ENCODE measurements at regions not wholly inside any gene's neighbourhood (a gene's known extent, or its start where the extent isn't known, plus 50 kb on each side); places are given as distances from the start of the nearest gene placed in this dataset.
"Not testable (repeated sequence)": the region's sequence is repeated elsewhere in the genome, so short reads cannot be mapped to it uniquely, and the experiment has no call there.

DNA sequence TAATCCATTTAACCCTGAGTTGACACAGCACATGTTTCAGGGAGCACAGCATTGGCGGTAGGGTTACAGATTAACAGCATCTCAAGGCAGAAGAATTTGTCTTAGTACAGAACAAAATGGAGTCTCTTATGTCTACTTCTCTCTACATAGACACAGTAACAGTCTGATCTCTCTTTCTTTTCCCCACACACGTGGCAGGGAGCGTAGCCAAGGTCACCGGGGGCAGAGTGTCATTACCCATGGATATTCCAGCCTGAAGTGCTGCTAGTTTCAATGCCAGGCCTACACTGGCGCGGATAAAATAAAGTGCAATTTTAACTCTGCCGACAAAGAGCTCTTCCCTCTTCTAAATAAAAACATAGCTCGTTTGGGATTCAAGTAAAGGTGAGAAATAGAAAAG, 366.3 kb upstream of the SGCG start:
- not testable (repeated sequence) for DNase-seq

GRCh38 chr13:22821589-22821988, 359.2 kb upstream of the SGCG start:
- DNase-seq, result no peak

- DNase-seq, result no peak
These were observed 355.6 kb upstream of the SGCG start for GRCh38 chr13:22825186-22825585.

- no peak for DNase-seq
These were observed 352.7 kb upstream of the SGCG start for GRCh38 chr13:22828081-22828480.

GRCh38 chr13:22836475-22836874, 344.3 kb upstream of the SGCG start:
- DNase-seq, result no peak

DNA sequence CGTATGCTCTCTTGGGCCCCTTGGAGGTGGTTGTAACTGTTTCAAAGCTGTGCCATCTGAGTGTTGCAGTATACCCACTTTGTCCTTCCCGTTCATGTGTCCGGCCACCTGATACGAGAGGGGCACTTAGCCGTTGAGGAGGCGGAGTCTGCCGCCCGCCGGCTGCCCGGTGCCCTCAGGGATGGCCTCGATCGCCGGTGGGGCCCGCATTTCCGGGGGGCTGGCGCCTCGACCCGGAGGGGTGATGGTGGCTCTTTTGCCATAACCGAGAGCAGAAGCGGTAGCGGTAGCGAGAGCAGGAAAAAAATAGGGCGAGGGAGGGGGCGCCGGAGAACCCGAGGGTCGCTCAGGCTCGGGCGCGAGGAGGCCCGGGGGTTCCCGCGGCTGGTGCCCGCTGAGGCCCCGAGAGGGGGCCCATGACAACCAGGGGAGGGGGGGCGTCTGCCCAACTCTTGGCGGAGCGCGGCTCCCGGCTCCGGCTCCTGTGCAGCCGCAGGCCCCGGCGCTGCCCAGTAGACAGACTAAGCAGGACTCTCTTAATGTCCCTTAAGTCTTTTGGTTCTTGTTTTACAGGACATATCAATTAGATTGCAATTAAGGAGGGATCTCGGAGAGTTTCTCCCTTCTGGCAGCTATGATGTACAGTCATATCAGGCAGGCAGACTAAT, 342.7 kb upstream of the SGCG start:
- DNase-seq, result no peak

- DNase-seq, result no peak
These were observed 340.9 kb upstream of the SGCG start for GRCh38 chr13:22839603-22840530.

DNA sequence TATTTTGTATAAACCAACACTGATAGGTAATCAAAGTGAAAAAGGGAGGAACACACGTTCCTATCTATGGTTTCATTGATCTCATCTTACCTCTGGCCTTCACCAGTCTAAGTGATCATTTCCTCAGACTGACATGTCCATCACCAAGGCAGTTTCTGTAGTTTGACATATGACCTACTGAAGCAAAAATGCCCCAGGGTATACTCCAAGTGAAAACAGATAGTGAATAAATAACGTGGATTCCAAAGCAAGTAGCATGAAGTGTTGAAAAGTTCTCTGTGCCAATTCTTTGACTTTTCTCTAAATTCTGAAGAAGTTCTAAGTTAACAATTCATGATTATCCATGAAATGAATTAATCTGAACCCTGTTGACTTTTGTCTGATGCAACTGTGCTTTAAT, 334.2 kb upstream of the SGCG start:
- no peak for DNase-seq

DNA sequence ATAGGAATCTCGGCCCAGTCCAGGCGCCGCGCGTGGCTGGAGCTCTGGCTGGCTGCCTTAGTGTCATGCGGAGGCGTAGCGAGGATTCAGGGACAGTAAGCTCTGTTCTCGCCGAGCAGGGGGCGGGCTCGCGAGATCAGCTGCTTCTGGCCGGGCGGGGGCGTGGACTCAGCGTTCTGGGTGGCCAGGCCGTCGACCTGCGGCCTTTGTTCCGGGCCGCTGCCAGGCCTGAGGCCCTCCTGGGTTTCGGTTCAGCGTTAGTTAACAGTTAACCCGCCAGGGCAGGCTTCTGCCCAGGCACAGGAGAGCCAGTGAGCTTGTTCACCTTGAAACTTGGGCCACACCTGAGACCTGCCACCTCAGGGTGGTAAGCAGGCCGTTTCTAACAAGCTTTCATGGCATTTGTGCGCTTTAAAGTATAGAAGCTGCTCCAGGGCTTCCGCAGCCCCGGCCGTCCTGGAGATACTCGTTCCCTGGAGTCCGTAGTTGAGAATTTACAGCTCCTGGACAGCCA, 332.2 kb upstream of the SGCG start:
- DNase-seq, result no peak

DNA sequence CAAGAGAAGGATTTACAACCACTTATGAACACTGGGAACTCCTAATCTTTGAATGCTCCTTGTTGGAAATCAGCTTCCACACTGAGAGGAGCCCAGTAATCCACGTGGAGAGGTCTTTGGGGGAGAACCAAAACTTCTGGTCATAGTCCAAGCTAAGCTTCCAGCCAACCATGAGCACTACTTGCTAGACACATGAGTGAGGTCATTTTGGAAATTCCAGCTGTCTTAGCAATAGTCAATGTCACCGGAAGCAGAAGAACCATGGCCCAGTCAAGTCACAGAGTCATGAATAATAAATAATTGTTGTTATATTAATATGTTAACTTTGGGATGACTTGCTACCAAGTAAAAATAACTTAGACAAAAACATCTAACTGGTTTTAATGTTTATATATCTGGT, 324.9 kb upstream of the SGCG start:
- DNase-seq, result no peak

DNA sequence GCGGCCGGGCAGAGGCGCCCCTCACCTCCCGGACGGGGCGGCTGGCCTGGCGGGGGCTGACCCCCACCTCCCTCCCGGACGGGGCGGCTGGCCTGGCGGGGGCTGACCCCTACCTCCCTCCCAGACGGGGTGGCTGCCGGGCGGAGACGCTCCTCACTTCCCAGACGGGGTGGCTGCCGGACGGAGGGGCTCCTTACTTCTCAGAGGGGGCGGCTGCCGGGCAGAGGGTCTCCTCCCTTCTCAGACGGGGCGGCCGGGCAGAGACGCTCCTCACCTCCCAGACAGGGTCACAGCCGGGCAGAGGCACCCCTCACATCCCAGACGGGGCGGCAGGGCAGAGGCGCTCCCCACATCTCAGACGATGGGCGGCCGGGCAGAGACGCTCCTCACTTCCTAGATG, 321.8 kb upstream of the SGCG start:
- DNase-seq, result not testable (repeated sequence)

- DNase-seq, result not testable (repeated sequence)
These were observed 321.4 kb upstream of the SGCG start for GRCh38 chr13:22859411-22859810.

GRCh38 chr13:22861958-22862466, 318.8 kb upstream of the SGCG start:
- no peak for DNase-seq

DNA sequence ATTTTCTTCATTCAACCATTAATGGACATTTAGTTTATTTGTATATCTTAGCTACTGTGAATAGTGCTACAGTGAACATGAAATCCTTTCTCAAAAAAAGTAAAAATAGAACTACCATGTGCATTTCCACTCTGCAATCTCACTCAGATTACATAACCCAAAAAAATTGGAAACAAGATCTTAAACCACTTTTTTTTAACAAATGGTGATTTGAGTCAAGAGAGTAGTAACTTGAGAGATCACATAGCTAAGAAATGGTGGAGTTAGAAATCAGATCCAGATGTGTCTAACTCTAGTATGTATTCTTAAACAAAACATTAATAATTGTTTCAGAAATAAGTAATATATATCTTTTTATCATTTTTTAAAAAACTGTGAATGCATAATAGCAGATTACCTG, 318.3 kb upstream of the SGCG start:
- DNase-seq, result no peak

DNA sequence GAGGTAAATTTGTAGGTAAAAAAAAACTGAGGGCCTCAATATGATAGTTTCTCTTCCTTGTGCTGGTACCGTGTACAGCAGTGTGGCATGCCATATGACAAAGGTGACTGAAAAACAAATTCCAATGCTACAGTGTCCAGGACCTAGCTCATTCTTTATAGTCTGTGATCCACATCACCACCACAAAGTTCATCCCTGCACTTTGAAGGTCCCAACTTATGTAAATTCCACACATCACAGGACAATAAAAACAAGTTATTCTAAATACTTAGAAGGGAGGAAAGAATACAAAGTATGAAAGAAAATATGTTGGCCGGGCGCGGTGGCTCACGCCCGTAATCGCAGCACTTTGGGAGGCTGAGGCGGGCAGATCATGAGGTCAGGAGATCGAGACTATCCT, 314.6 kb upstream of the SGCG start:
- DNase-seq, result no peak

DNA sequence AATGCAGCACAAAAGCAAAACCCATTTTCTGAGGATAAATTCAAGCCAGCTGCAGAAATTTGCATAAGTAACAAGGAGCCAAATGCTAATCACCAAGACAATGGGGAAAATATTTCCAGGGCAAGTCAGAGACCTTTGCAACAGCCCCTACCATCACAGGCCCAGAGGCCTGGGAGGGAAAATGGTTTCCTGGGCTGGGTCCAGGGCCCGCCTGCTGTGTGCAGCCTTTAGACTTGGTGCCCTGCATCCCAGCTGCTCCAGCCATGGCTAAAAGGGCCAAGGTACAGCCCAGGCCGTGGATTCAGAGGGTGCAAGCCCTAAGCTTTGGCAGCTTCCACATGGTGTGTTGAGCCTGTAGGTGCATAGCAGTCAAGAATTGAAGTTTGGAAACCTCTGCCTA, 309.5 kb upstream of the SGCG start:
- DNase-seq, result no peak

GRCh38 chr13:22874839-22875238, 305.9 kb upstream of the SGCG start:
- no peak for DNase-seq

- DNase-seq, result no peak
These were observed 303.4 kb upstream of the SGCG start for GRCh38 chr13:22877421-22877820.

DNA sequence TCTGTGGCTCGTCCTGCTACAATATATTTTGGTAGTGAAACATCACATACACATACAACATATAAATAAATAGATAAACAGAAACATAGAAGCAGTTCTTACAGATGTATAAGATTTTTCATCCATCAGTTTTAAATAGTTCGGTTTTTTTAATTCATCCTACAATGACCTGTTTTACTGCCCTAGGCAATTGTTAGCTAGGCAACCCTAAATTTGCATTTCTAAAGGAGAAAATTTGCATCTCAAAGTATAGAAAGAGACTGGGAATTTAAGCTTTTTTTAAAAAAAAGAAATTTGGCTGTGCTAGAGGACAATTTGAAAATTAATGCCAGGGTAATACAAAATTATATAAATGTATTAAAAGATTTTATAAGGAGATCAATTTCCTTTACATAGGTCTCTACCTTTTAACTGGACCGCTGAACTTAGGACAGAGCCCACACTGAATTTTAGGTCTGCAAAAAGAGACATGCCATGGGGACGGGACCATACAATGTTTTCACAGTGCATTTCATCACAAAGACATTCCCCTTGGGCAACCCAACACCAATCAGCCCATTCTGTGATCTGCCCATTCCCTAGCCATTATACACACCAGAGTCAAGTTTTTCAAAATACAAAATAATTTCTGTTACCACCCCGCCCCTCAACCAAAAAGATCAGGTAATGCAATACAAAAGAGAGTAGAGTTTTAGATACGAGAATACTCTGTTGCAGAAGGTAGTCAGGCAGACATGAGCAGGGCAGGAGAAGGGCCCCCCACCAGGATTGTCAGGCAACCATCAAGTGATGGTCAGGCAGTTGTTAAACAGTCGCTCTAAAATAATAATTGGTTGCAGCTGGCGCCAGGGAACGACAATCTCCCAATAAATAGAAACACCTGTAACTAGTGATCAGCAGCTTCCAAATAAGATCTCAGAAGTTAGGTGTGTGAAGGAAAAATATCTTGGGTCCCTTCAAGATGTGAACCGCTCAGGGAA, 299.7 kb upstream of the SGCG start:
- no peak for DNase-seq

- not testable (repeated sequence) for DNase-seq
These were observed 298.8 kb upstream of the SGCG start for GRCh38 chr13:22881721-22882608.

Data from right lung (tissue), 2 donors.